Hepatic stellate cell (primary cell): ENCODE measurements at regions not wholly inside any gene's neighbourhood (a gene's known extent, or its start where the extent isn't known, plus 50 kb on each side); places are given as distances from the start of the nearest gene placed in this dataset.
"Not testable (repeated sequence)": the region's sequence is repeated elsewhere in the genome, so short reads cannot be mapped to it uniquely, and the experiment has no call there.

Source experiments
- DNase-seq: peaks from one replicate; pipeline ENCODE4 v3.0.0; 2011; ENCODE audit warnings: low spot score

- DNase-seq = no peak
These were observed 103.0 kb upstream of the RAP1B start for GRCh38 chr12:68507657-68508056.

- no peak for DNase-seq
These were observed 102.1 kb upstream of the RAP1B start for GRCh38 chr12:68508576-68508975.

GRCh38 chr12:68509242-68509641 lies 101.5 kb upstream of the RAP1B start:
- no peak for DNase-seq

GRCh38 chr12:68510397-68510796 lies 100.3 kb upstream of the RAP1B start:
- DNase-seq = no peak

- no peak for DNase-seq
These were observed 95.8 kb upstream of the RAP1B start for GRCh38 chr12:68514807-68515411.

GRCh38 chr12:68515793-68516192 lies 94.9 kb upstream of the RAP1B start:
- DNase-seq = no peak

GRCh38 chr12:68521321-68521839 lies 89.3 kb upstream of the RAP1B start:
- DNase-seq = peak; percentile 64

GRCh38 chr12:68521848-68522502 lies 88.7 kb upstream of the RAP1B start:
- no peak for DNase-seq

- no peak for DNase-seq
These were observed 81.2 kb upstream of the RAP1B start for GRCh38 chr12:68529466-68529865.

- DNase-seq = no peak
These were observed 80.8 kb upstream of the RAP1B start for GRCh38 chr12:68529869-68530268.

GRCh38 chr12:68530299-68530698 lies 80.4 kb upstream of the RAP1B start:
- DNase-seq = no peak

- peak; percentile 31 for DNase-seq
These were observed 79.7 kb upstream of the RAP1B start for GRCh38 chr12:68530965-68531364.

- no peak for DNase-seq
These were observed 78.4 kb upstream of the RAP1B start for GRCh38 chr12:68532204-68532886.

- no peak for DNase-seq
These were observed 77.8 kb upstream of the RAP1B start for GRCh38 chr12:68532887-68533248.

GRCh38 chr12:68534108-68534507 lies 76.6 kb upstream of the RAP1B start:
- DNase-seq = no peak

- no peak for DNase-seq
These were observed 73.7 kb upstream of the RAP1B start for GRCh38 chr12:68536885-68537485.

GRCh38 chr12:68537571-68537970 lies 73.1 kb upstream of the RAP1B start:
- no peak for DNase-seq

- peak; percentile 49 for DNase-seq
These were observed 71.7 kb upstream of the RAP1B start for GRCh38 chr12:68538726-68539614.

GRCh38 chr12:68539615-68539952 lies 71.1 kb upstream of the RAP1B start:
- DNase-seq = no peak

GRCh38 chr12:68540768-68541167 lies 69.9 kb upstream of the RAP1B start:
- not testable (repeated sequence) for DNase-seq

GRCh38 chr12:68547318-68547717 lies 63.4 kb upstream of the RAP1B start:
- not testable (repeated sequence) for DNase-seq

- not testable (repeated sequence) for DNase-seq
These were observed 58.0 kb upstream of the RAP1B start for GRCh38 chr12:68552605-68553195.
